Astrocyte (in vitro differentiated cells and primary cell): ENCODE measurements at regions not wholly inside any gene's neighbourhood (a gene's known extent, or its start where the extent isn't known, plus 50 kb on each side); places are given as distances from the start of the nearest gene placed in this dataset.

Experiments used
- DNase-seq: peaks from one replicate; pipeline ENCODE4 v3.0.0-alpha.2; 2010; ENCODE audit warnings: low read depth
- FAIRE-seq: peaks from 2 replicates; lab custom pipeline; 2011; peaks lifted over from hg19 to GRCh38; lab: Jason Lieb, UNC
- H2AFZ ChIP-seq: 2 replicates; pipeline ENCODE4 v1.6.0; 2012; ENCODE audit warnings: low read depth, low read length, inconsistent platforms
- H3K27ac ChIP-seq: 2 replicates; pipeline ENCODE4 v1.5.1; 2011; ENCODE audit warnings: low read depth, low read length, inconsistent platforms
- H3K27me3 ChIP-seq: 2 replicates; pipeline ENCODE4 v1.6.0; 2011; ENCODE audit warnings: low read length, inconsistent platforms; ENCODE audit not compliant: insufficient read depth
- H3K36me3 ChIP-seq: 2 replicates; pipeline ENCODE4 v1.5.1; 2011; ENCODE audit warnings: low read length, inconsistent platforms; ENCODE audit not compliant: insufficient read depth
- H3K4me1 ChIP-seq: 2 replicates; pipeline ENCODE4 v1.5.1; 2011; ENCODE audit warnings: low read length, inconsistent platforms; ENCODE audit not compliant: insufficient read depth
- H3K4me2 ChIP-seq: 2 replicates; pipeline ENCODE4 v1.6.0; 2012; ENCODE audit warnings: low read length, inconsistent platforms
- H3K4me3 ChIP-seq: 2 replicates; pipeline ENCODE4 v1.5.1; 2011; ENCODE audit warnings: low read depth, mild to moderate bottlenecking, low read length, inconsistent platforms; ENCODE audit not compliant: insufficient read depth
- H3K79me2 ChIP-seq: 2 replicates; pipeline ENCODE4 v1.6.0; 2012; ENCODE audit warnings: mild to moderate bottlenecking, low read length, inconsistent platforms; ENCODE audit not compliant: insufficient read depth
- H3K9ac ChIP-seq: 2 replicates; pipeline ENCODE4 v1.6.0; 2012; ENCODE audit warnings: mild to moderate bottlenecking, low read length, inconsistent platforms
- H3K9me3 ChIP-seq: 2 replicates; pipeline ENCODE4 v1.5.1; 2012; ENCODE audit warnings: low read depth, mild to moderate bottlenecking, low read length, inconsistent platforms; ENCODE audit not compliant: insufficient read depth
- H4K20me1 ChIP-seq: 2 replicates; pipeline ENCODE4 v1.6.0; 2012; ENCODE audit warnings: low read length, inconsistent platforms; ENCODE audit not compliant: insufficient read depth
- H3K27ac Mint-ChIP-seq: one replicate; pipeline ENCODE4 v1.8.0; 2021; ENCODE audit warnings: mild to moderate bottlenecking, mixed read lengths; ENCODE audit not compliant: unreplicated experiment
- H3K27me3 Mint-ChIP-seq: one replicate; pipeline ENCODE4 v1.8.0; 2021; ENCODE audit warnings: low read depth, mixed read lengths; ENCODE audit not compliant: unreplicated experiment
- H3K36me3 Mint-ChIP-seq: one replicate; pipeline ENCODE4 v1.8.0; 2021; ENCODE audit warnings: low read depth, mixed read lengths; ENCODE audit not compliant: unreplicated experiment
- H3K4me1 Mint-ChIP-seq: one replicate; pipeline ENCODE4 v1.8.0; 2021; ENCODE audit warnings: low read depth, mixed read lengths; ENCODE audit not compliant: unreplicated experiment
- H3K4me3 Mint-ChIP-seq: one replicate; pipeline ENCODE4 v1.8.0; 2021; ENCODE audit warnings: mild to moderate bottlenecking, moderate library complexity, mixed read lengths; ENCODE audit not compliant: unreplicated experiment
- H3K9me3 Mint-ChIP-seq: one replicate; pipeline ENCODE4 v1.8.0; 2021; ENCODE audit warnings: mild to moderate bottlenecking, mixed read lengths; ENCODE audit not compliant: unreplicated experiment
- EZH2 ChIP-seq: IDR thresholded peaks from 2 replicates; pipeline ENCODE4 v1.6.1; 2012; ENCODE audit warnings: mild to moderate bottlenecking, low read length, inconsistent platforms; ENCODE audit not compliant: insufficient read depth
- TF ChIP-seq, protein P1 (sequence below): IDR thresholded peaks from 2 replicates; pipeline ENCODE4 v1.5.1; 2011; ENCODE audit warnings: low read depth, mild to moderate bottlenecking, inconsistent platforms, low read length, moderate library complexity; ENCODE audit not compliant: insufficient read depth

DNA sequence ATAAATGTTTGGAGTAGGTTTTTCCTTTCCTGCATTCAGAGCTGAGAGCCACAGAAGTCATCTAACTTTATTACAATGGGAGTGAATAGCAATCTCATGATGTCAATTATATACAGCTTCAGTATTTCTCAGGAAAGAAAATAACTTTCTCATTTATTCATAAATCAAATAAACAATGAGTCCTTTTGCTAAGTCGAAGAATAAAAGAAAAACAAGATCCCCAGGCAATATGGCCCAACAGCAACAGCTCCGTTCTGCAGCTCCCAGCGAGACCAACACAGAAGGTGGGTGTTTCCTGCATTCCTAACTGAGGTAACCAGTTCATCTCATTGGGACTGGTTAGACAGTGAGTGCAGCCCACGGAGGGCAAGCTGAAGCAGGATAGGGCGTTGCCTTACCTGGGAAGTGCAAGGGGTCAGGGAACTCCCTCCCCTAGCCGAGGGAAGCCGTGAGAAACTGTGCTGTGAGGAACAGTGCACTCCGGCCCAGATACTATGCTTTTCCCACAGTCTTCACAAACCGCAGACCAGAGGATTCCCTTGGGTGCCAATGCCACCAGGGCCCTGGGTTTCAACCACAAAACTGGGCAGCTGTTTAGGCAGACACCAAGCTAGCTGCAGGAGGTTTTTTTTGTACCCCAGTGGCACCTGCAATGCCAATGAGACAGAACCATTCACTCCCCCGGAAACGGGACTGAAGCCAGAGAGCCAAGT is 128.2 kb downstream of the SLITRK1 start:
- no peaks in the 10 kb centered on the region for H4K20me1 ChIP-seq
- H3K27ac Mint-ChIP-seq: no peak overlapping the region
- H3K36me3 ChIP-seq: no peaks in the 10 kb centered on the region
- no peak overlapping the region for H3K9ac ChIP-seq
- no peaks in the 10 kb centered on the region for H3K27me3 ChIP-seq
- peaks cover 4% of the 10 kb centered on the region for H3K36me3 Mint-ChIP-seq
- H3K79me2 ChIP-seq: no peaks in the 10 kb centered on the region
- H3K27me3 Mint-ChIP-seq: no peaks in the 10 kb centered on the region
- no peak overlapping the region for H3K4me3 Mint-ChIP-seq
- H3K4me3 ChIP-seq: no peak overlapping the region
- no peak overlapping the region for H2AFZ ChIP-seq
- no peak for FAIRE-seq
- H3K4me1 Mint-ChIP-seq: peaks cover 16% of the 10 kb centered on the region
- no peak overlapping the region for H3K27ac ChIP-seq
- H3K4me1 ChIP-seq: peaks cover 6% of the 10 kb centered on the region
- peaks cover 6% of the 10 kb centered on the region for H3K9me3 Mint-ChIP-seq
- H3K4me2 ChIP-seq: no peak overlapping the region
- peak; percentile 12 for DNase-seq
- TF ChIP-seq, protein P1, sequence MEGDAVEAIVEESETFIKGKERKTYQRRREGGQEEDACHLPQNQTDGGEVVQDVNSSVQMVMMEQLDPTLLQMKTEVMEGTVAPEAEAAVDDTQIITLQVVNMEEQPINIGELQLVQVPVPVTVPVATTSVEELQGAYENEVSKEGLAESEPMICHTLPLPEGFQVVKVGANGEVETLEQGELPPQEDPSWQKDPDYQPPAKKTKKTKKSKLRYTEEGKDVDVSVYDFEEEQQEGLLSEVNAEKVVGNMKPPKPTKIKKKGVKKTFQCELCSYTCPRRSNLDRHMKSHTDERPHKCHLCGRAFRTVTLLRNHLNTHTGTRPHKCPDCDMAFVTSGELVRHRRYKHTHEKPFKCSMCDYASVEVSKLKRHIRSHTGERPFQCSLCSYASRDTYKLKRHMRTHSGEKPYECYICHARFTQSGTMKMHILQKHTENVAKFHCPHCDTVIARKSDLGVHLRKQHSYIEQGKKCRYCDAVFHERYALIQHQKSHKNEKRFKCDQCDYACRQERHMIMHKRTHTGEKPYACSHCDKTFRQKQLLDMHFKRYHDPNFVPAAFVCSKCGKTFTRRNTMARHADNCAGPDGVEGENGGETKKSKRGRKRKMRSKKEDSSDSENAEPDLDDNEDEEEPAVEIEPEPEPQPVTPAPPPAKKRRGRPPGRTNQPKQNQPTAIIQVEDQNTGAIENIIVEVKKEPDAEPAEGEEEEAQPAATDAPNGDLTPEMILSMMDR: no peak
- no peak for TF ChIP-seq EZH2
- H3K9me3 ChIP-seq: no peaks in the 10 kb centered on the region

DNA sequence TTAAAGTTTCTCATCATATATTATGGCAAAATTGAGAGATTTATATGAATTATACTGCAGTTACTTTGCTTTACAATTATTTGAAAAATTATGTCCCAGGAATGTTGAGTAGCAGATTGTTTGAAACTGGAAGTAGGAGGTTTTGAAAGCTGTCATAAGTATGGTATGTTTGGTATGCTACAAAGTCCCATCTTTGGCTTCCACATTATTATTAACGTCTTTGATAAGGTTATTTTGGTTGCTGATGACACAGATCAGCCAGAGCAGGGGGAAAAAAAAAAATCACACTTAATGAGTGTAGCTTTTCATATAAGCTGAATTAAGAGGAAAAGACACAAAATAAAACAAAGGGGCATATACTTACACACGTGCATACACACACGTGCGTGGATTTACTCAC is 130.1 kb downstream of the SLITRK1 start:
- TF ChIP-seq, protein P1: no peak
- TF ChIP-seq EZH2: no peak
- no peak overlapping the region for H3K27ac ChIP-seq
- Mint-ChIP-seq H3K4me3 (no peak overlapping the region), H3K4me1 (peaks cover 16% of the 10 kb centered on the region), H3K9me3 (peaks cover 5% of the 10 kb centered on the region), H3K27me3 (no peaks in the 10 kb centered on the region), H3K27ac (peak overlapping the region; percentile 81), H3K36me3 (peaks cover 4% of the 10 kb centered on the region)
- H4K20me1 ChIP-seq: no peaks in the 10 kb centered on the region
- no peak overlapping the region for H3K4me3 ChIP-seq
- H3K9ac ChIP-seq: no peak overlapping the region
- peak overlapping the region; percentile 34 for H3K4me2 ChIP-seq
- H3K36me3 ChIP-seq: no peaks in the 10 kb centered on the region
- H3K27me3 ChIP-seq: no peaks in the 10 kb centered on the region
- no peaks in the 10 kb centered on the region for H3K9me3 ChIP-seq
- peaks cover 6% of the 10 kb centered on the region for H3K4me1 ChIP-seq
- H2AFZ ChIP-seq: no peak overlapping the region
- peak; percentile 13 for FAIRE-seq
- peak; percentile 60 for DNase-seq
- no peaks in the 10 kb centered on the region for H3K79me2 ChIP-seq

DNA sequence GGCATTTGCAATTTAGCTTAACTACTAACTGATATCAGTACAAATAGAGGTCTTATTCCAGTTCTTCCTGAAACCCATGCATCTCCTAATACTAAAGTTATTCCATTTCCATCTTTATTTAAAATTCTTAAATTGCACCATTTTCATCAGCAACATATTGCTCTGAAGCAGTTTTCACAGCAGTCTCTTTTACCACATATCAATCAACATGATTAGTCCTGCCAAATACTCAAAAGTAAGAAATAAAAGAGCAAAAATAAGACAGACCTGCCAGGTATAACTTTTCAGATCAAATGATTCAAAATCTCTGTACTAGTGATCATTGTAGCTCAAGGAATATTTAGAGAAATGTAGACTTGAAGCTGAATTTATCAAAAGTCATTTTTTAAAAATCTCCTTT is 141.7 kb downstream of the SLITRK1 start:
- Mint-ChIP-seq H3K36me3 (no peaks in the 10 kb centered on the region), H3K27me3 (no peaks in the 10 kb centered on the region), H3K9me3 (no peaks in the 10 kb centered on the region), H3K27ac (no peak overlapping the region), H3K4me3 (no peak overlapping the region), H3K4me1 (no peaks in the 10 kb centered on the region)
- no peak overlapping the region for H2AFZ ChIP-seq
- H3K27me3 ChIP-seq: no peaks in the 10 kb centered on the region
- no peak for TF ChIP-seq EZH2
- TF ChIP-seq, protein P1: no peak
- H3K4me1 ChIP-seq: no peaks in the 10 kb centered on the region
- no peaks in the 10 kb centered on the region for H3K9me3 ChIP-seq
- H3K27ac ChIP-seq: no peak overlapping the region
- FAIRE-seq: no peak
- H3K4me2 ChIP-seq: no peak overlapping the region
- no peak overlapping the region for H3K9ac ChIP-seq
- DNase-seq: no peak
- no peaks in the 10 kb centered on the region for H3K36me3 ChIP-seq
- H3K4me3 ChIP-seq: no peak overlapping the region
- H3K79me2 ChIP-seq: no peaks in the 10 kb centered on the region
- H4K20me1 ChIP-seq: no peaks in the 10 kb centered on the region
